Cardiac septum (tissue), 1 donor: ENCODE measurements at regions not wholly inside any gene's neighbourhood (a gene's known extent, or its start where the extent isn't known, plus 50 kb on each side); places are given as distances from the start of the nearest gene placed in this dataset.
"Not testable (repeated sequence)": the region's sequence is repeated elsewhere in the genome, so short reads cannot be mapped to it uniquely, and the experiment has no call there.

Source experiments
- DNase-seq: peaks from one replicate; pipeline ENCODE4 v3.0.0-alpha.2; 2020; ENCODE audit warnings: low spot score
- intact Hi-C: fragments of 100-400 bp; cut with DNase I; formaldehyde crosslinking; loops from one replicate; pipeline ENCODE4 v1.14.0; 2022
- donor health status: DM: no; HTN: no; CAD: no.

GRCh38 chr13:40345654-40346372, 320.6 kb downstream of the FOXO1 start:
- intact Hi-C loops: no loop called here
- DNase-seq: no peak

DNA sequence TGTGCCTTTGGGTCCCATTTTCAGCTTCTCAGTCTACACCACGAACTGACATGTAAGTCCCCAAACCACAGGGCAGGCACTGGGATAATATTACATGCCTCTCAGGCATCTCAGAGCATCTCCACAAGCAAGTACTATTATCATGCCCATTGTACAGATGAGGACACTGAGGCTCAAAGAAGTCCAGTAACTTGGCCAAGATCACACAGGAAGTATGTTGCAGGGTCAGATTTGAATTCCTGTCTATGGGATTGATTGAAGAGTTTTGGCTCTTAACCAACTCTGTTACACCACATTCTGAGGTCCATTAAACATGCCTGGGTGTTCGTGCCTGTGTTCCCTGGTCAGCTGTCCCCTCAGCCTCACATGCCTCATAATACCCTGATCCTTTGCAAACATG, 319.8 kb downstream of the FOXO1 start:
- DNase-seq: no peak
- intact Hi-C loops: no loop called here

GRCh38 chr13:40348096-40348679, 318.3 kb downstream of the FOXO1 start:
- intact Hi-C loops: no loop called here
- DNase-seq: no peak

DNA sequence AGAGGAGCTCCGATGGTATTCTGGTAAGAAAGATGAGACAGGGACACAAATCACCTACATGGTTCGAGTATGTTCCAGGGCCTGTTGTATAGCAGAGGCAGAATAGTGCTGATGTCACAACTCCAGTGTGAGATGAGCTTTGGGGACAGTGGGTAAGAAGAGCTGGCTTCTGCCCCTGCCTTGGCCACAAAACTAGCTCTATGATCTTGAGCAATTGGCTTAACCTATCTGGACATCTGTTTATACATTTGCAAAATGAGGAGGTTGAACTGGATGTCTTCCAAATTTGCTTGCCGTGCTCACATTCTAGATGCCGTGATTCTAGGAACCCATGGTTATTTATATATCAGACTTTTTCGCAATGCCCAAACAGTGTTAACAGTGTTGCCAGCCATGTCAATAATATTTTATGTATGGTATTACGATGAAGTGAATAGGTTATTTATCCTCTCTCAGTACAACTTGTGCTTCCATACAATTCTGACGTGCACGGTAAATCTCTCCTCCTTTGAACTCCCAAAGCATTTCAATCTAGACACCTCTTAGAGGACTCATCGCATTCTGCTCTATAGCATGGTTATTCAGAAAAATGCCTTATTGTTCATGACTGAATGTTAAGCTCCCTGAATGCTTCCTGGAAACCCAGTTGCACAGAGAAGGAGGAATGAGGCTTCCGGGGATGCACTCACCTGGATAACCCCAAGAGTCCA, 316.0 kb downstream of the FOXO1 start:
- intact Hi-C loops: no loop called here
- DNase-seq: no peak

DNA sequence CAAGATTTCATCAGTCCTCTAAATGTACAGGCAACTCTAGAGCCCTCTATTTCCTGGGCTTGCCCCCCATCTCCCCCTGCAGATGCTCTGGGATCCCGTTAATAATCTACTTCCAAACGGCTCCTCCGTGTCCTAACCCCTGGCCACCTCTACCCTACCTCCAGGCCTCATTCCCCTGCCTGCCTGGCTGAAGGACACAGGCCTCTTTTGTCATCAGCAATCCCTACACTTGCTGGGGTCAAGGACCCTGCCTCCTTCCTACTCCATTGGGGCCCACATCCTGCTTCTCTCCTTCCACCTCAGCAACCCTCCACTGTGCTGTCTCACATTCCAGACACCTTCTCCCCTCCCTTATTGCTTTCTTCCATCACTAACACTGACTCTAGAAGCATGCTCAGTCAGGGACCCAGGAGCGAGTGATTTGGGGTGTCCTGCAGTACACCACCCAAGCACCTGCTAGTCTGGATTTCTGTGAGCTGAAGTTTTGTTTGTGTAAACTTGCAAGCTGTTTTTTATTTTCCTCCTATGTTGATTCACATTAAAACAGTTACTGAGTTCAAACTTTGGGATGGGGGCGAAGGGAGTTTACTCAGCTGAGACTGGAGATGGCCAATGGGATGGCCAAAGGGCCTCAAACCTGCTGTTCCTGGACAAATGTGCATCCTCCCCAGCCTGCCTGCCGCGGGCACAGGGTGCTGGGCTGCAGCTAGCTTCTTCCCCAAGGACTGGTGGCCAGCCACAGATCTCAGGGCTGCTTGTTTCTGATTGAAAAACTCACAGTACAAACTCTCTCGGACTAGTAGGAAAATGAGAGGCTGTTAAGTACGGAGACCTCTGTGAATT, 314.7 kb downstream of the FOXO1 start:
- intact Hi-C loops: no loop called here

DNA sequence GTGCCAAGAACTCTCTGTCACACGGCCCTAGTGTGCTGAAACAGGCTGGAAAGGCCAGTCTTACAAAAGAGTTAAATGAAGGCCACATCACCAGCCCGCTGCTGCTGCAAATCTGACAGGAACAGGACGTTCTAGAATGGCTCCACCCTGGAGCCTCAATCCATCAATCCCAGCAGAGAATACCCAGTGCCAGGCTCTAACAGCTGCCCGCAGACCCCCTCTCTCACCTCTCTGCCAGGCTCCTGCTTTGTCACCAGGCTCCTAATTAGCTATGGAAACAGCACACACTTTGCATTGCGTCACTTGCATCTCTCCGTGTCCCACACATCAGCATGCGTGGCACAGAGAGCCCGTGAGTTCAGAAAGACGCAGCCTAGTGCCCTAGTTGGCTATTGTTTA, 314.1 kb downstream of the FOXO1 start:
- no peak for DNase-seq
- intact Hi-C loops: no loop called here

More for the DNA sequence above, 314.7 kb downstream of the FOXO1 start:
- DNase-seq: no peak

DNA sequence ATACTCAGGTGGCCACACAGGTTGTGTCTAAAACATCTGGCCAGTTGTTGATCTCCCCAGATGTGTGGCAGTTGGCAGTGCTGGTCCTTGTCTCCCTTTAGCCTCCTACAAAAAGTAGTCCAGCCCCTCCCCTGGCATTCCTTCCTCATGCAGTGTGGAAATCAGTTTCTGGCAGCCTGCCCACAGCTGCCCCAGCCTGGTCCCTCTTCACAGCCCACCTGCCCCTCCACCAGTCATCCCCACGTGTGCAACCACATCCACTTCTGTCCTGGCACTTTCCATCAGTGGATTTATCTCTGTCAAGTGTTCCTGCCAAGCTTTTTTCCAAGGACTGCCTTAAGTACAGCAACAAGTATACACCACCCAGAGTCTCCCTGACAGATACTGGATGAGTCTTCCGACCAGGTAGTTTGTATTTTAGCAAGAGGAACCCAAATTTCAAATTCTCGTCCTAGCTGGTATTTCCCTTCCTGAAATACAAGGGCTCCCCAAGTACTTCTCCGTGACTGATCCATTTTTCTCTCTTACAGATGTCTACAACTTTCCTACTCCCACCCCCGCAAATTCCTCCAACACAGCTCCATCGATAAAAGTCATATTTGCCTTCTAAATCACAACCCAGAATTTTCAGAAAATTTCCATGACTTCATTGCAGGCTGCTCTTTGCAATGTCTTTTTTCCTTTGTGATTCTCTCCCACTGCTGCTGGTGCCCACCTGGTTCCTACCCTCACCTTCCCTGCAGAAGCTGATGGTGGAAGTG, 313.5 kb downstream of the FOXO1 start:
- intact Hi-C loops: no loop called here
- no peak for DNase-seq

GRCh38 chr13:40355126-40355724, 311.2 kb downstream of the FOXO1 start:
- DNase-seq: no peak

GRCh38 chr13:40356011-40356410, 310.4 kb downstream of the FOXO1 start:
- intact Hi-C loops: no loop called here
- no peak for DNase-seq

More at GRCh38 chr13:40355126-40355724, 311.2 kb downstream of the FOXO1 start:
- intact Hi-C loops: no loop called here

GRCh38 chr13:40356458-40356857, 310.0 kb downstream of the FOXO1 start:
- intact Hi-C loops, DNase-seq: not testable (repeated sequence)

DNA sequence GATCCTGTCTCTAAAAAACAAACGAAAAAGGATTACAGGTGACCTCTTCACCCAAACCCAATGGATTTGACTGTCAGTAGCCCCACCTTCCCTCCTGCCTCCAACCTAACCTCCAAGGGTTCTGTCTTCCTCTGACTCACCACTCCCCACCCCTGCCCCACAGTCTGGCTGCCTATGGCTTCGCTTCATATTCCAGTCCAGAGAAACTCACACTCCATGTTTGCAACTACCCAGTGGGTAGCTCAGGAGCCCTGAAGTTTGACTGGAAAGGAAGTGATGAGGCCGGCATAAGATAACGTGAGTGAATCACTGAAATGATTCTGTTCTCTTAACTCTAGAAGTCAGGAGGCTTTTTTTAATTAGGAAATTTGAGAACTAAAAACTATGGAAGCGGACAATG, 303.9 kb downstream of the FOXO1 start:
- intact Hi-C loops: no loop called here
- DNase-seq: no peak

DNA sequence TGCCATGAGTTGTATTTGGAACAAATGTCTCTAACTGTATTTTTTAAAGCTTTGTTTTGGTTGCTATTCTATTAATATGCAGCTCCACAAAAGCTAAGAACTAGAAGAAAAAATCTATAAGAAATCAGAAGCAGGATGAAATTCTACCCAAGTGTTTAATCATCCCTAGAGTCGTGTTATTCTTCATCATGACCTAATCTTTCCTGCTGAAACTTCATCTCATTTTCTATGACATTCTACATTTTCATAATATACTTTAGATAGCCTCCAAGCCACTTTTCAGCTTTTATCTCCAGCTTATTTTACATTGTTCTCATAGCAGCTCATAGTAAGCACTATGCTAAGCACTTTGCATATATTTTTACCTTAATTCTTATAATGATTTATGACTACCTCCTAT, 302.8 kb downstream of the FOXO1 start:
- intact Hi-C loops: no loop called here
- DNase-seq: no peak

DNA sequence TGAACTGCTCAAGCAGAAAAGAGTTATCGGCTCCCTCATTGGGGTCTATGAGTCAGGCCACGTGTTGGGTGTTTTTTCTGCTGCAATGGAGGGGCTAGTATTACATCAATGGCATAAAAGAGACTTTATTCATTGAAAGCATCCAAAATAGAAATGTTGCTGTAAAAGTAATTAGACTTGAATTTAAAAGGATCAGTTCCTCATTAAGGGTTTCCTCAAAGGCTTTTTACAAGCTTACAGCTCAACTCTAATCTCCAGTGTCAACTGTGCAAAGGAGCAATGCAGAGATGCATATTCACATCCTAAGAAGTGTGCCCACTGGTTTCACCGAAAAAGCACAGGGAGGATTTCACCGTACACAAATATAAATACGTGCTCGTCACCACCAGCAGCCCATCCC, 300.3 kb downstream of the FOXO1 start:
- DNase-seq: no peak
- intact Hi-C loops: no loop called here

DNA sequence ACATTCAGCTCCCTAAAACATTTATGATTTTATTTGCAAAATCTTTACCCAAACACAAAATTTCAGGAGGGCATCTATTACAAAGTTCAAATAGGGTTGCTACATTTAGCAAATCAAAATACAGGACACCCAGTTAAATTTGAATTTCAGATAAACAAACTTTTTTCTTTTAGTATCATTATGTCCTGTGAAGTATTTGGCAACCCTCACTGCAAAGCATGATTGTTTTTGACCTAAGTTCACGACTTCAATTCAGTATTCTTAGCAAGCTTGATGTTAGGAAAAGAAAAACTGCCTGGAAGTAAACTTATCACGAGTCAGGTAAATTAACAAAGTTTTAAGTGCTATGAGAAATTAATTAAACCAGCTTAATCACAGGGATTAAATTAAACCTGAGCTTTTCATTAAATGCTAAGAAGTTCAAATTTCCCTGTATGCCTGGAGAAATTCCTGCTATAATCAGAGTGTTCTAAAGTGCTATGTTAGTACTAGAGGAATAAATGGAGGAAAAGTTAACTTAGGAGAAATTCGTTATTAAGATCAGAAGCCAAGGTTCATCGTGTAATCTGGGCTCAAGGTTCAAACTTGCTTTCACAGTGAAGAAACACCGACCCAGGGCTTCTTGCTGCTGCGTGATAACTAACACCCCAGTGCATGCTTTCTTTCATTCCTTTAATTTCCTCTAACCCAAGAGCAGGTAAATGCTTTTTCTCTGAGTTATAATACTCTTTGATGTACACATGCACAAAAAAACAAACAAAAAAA, 298.1 kb downstream of the FOXO1 start:
- DNase-seq: no peak
- intact Hi-C loops: no loop called here

DNA sequence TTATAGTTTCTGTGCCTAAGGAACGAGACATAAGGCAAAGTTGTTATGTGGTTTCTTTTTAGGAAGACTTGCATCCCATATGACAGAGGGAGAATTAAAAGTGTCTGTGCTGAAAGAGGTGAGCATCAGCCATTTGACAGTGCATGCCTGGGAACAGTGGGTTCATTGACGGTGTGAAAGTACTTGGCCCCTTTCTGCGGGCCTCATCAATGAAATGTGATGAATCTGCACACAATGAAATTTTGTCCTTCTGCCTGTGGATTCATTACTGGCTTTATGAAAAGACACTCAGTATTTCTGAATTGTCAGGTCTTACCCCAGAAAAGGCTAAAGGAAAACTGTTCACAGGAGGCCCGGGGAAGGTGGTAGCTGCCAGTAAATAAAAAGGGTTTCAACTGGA, 295.8 kb downstream of the FOXO1 start:
- intact Hi-C loops: no loop called here
- DNase-seq: no peak

GRCh38 chr13:40371531-40372125, 294.8 kb downstream of the FOXO1 start:
- intact Hi-C loops: no loop called here
- no peak for DNase-seq

GRCh38 chr13:40373608-40374007, 292.8 kb downstream of the FOXO1 start:
- DNase-seq, intact Hi-C loops: not testable (repeated sequence)
